ENCODE measurements at regions not wholly inside any gene's neighbourhood (a gene's known extent, or its start where the extent isn't known, plus 50 kb on each side); places are given as distances from the start of the nearest gene placed in this dataset.

- Histone ChIP-seq H3K36me3 (no peaks in the 10 kb centered on the region), H3K27ac (no peak overlapping the region), H3K9me3 (no peaks in the 10 kb centered on the region), H3K4me3 (no peak overlapping the region), H3K4me1 (no peaks in the 10 kb centered on the region), H3K27me3 (no peaks in the 10 kb centered on the region)
- DNase-seq, result no peak
- no peak for TF ChIP-seq CTCF (IDR thresholded peaks at IDR 0.05)
- TF ChIP-seq POLR2A (IDR thresholded peaks at IDR 0.05), result no peak
Observed at GRCh38 chr9:131801810-131802209, 61.9 kb upstream of the RAPGEF1 start.

GRCh38 chr9:131800843-131801242, 61.0 kb upstream of the RAPGEF1 start:
- no peaks in the 10 kb centered on the region for H3K27me3 ChIP-seq
- no peak overlapping the region for H3K4me3 ChIP-seq
- TF ChIP-seq CTCF (IDR thresholded peaks at IDR 0.05), result no peak
- no peak for TF ChIP-seq POLR2A (IDR thresholded peaks at IDR 0.05)
- no peaks in the 10 kb centered on the region for H3K36me3 ChIP-seq
- H3K4me1 ChIP-seq, result no peaks in the 10 kb centered on the region
- H3K9me3 ChIP-seq, result peaks cover 0 to 3% (median 0%) of the 10 kb centered on the region in 4 donors
- H3K27ac ChIP-seq, result no peak overlapping the region
- no peak for DNase-seq

GRCh38 chr9:131800366-131800765, 60.5 kb upstream of the RAPGEF1 start:
- no peak for DNase-seq

GRCh38 chr9:131799177-131799823, 59.4 kb upstream of the RAPGEF1 start:
- Histone ChIP-seq H3K27ac (no peak overlapping the region), H3K9me3 (peaks cover 0 to 3% (median 0%) of the 10 kb centered on the region in 4 donors), H3K27me3 (no peaks in the 10 kb centered on the region), H3K4me1 (no peaks in the 10 kb centered on the region), H3K36me3 (no peaks in the 10 kb centered on the region), H3K4me3 (no peak overlapping the region)
- peak in 1 of 3 donors; percentile 69 for DNase-seq
- TF ChIP-seq POLR2A (IDR thresholded peaks at IDR 0.05) (no peak), CTCF (IDR thresholded peaks at IDR 0.05) (no peak)

More at GRCh38 chr9:131800366-131800765, 60.5 kb upstream of the RAPGEF1 start:
- peaks cover 0 to 3% (median 0%) of the 10 kb centered on the region in 4 donors for H3K9me3 ChIP-seq
- H3K36me3 ChIP-seq, result no peaks in the 10 kb centered on the region
- H3K4me1 ChIP-seq, result no peaks in the 10 kb centered on the region
- no peak overlapping the region for H3K4me3 ChIP-seq
- no peak for TF ChIP-seq POLR2A (IDR thresholded peaks at IDR 0.05)
- no peak for TF ChIP-seq CTCF (IDR thresholded peaks at IDR 0.05)
- no peaks in the 10 kb centered on the region for H3K27me3 ChIP-seq
- H3K27ac ChIP-seq, result no peak overlapping the region

- Histone ChIP-seq H3K9me3 (peaks cover 0 to 3% (median 0%) of the 10 kb centered on the region in 4 donors), H3K27ac (no peak overlapping the region), H3K4me3 (no peak overlapping the region), H3K4me1 (no peaks in the 10 kb centered on the region), H3K36me3 (no peaks in the 10 kb centered on the region), H3K27me3 (no peaks in the 10 kb centered on the region)
- no peak for DNase-seq
- no peak for TF ChIP-seq CTCF (IDR thresholded peaks at IDR 0.05)
- no peak for TF ChIP-seq POLR2A (IDR thresholded peaks at IDR 0.05)
Observed at GRCh38 chr9:131798246-131798645, 58.4 kb upstream of the RAPGEF1 start.
